IMR-90 (cell line): ENCODE measurements at regions not wholly inside any gene's neighbourhood (a gene's known extent, or its start where the extent isn't known, plus 50 kb on each side); places are given as distances from the start of the nearest gene placed in this dataset.

Experiments
- ATAC-seq: fragments of 200-7000 bp; cut with Tn5 transposase; 2 replicates; pipeline ENCODE4 v1.9.1; 2020; ENCODE audit warnings: low read depth, mild to moderate bottlenecking, moderate library complexity
- BruUV-seq: library from RNA; stranded (reverse); fragments of 400-500 nt; replicated peaks from 2 replicates; lab custom pipeline; 2021; lab: Mats Ljungman, UMichigan
- CTCF ChIA-PET: fragments of 300-600 bp; formaldehyde crosslinking; extraction: SDS; loops from one replicate; lab custom pipeline; 2021; ENCODE audit warnings: antibody characterized with exemption; lab: Yijun Ruan, JAX
- POLR2A ChIA-PET: fragments of 300-600 bp; sonication (Branson Sonifier 250); formaldehyde crosslinking; loops from one replicate; lab custom pipeline; 2022; ENCODE audit warnings: antibody characterized with exemption; ENCODE audit not compliant: unreplicated experiment; lab: Charles Lee
- DNase-seq: peaks from one replicate; pipeline ENCODE4 v3.0.0; 2013
- H2AFZ ChIP-seq: replicated peaks from 2 replicates; pipeline ENCODE3; 2013; ENCODE audit warnings: low read length, mild to moderate bottlenecking; ENCODE audit not compliant: poor library complexity
- H2AK5ac ChIP-seq: 2 replicates; pipeline ENCODE4 v1.6.1; 2013; ENCODE audit warnings: low read depth, low read length, inconsistent platforms
- H2AK9ac ChIP-seq: replicated peaks from 2 replicates; pipeline ENCODE3; 2013; ENCODE audit warnings: mild to moderate bottlenecking, low read depth, low read length, moderate library complexity; ENCODE audit not compliant: poor library complexity
- H2BK120ac ChIP-seq: 2 replicates; pipeline ENCODE4 v1.6.1; 2013; ENCODE audit warnings: low read depth, low read length, inconsistent platforms
- H2BK15ac ChIP-seq: 3 replicates; pipeline ENCODE4 v1.6.1; 2013; ENCODE audit warnings: low read depth, low read length, inconsistent platforms
- H2BK20ac ChIP-seq: 2 replicates; pipeline ENCODE4 v1.6.1; 2013; ENCODE audit warnings: low read depth, mild to moderate bottlenecking, inconsistent platforms, low read length, moderate library complexity
- H2BK5ac ChIP-seq: 2 replicates; pipeline ENCODE4 v1.6.1; 2013; ENCODE audit warnings: mild to moderate bottlenecking, low read depth, low read length, inconsistent platforms; ENCODE audit not compliant: poor library complexity, severe bottlenecking
- H3K14ac ChIP-seq: replicated peaks from 2 replicates; pipeline ENCODE4 v1.6.1; 2013; ENCODE audit warnings: low read depth, low read length, inconsistent platforms
- H3K18ac ChIP-seq: 2 replicates; pipeline ENCODE4 v1.6.1; 2013; ENCODE audit warnings: low read depth, low read length, control low read depth
- H3K23ac ChIP-seq: 2 replicates; pipeline ENCODE4 v1.6.1; 2013; ENCODE audit warnings: low read depth, low read length, inconsistent platforms
- H3K27ac ChIP-seq: 2 replicates; pipeline ENCODE4 v1.5.1; 2013; ENCODE audit warnings: mild to moderate bottlenecking, control low read depth, low read length; ENCODE audit not compliant: insufficient read depth
- H3K27me3 ChIP-seq: 2 replicates; pipeline ENCODE4 v1.6.1; 2013; ENCODE audit warnings: low read length; ENCODE audit not compliant: control insufficient read depth, insufficient read depth
- H3K36me3 ChIP-seq: 2 replicates; pipeline ENCODE4 v1.6.1; 2013; ENCODE audit warnings: low read length, mixed read lengths; ENCODE audit not compliant: control insufficient read depth, insufficient read depth
- H3K4ac ChIP-seq: 2 replicates; pipeline ENCODE4 v1.6.1; 2013; ENCODE audit warnings: low read depth, low read length, inconsistent platforms
- H3K4me1 ChIP-seq: 2 replicates; pipeline ENCODE4 v1.6.1; 2013; ENCODE audit warnings: low read length, mixed read lengths; ENCODE audit not compliant: control insufficient read depth, insufficient read depth
- H3K4me2 ChIP-seq: 2 replicates; pipeline ENCODE4 v1.6.1; 2013; ENCODE audit warnings: low read depth, mild to moderate bottlenecking, control low read depth, low read length, moderate library complexity
- H3K4me3 ChIP-seq: 2 replicates; pipeline ENCODE4 v1.5.1; 2013; ENCODE audit warnings: low read depth, mild to moderate bottlenecking, control low read depth, low read length, moderate library complexity; ENCODE audit not compliant: insufficient read depth
- H3K56ac ChIP-seq: 2 replicates; pipeline ENCODE4 v1.6.1; 2013; ENCODE audit warnings: low read length, inconsistent platforms; ENCODE audit not compliant: insufficient read depth; ENCODE audit errors: extremely low read depth
- H3K79me1 ChIP-seq, 2 experiments: 2 replicates each; pipeline ENCODE4 v1.6.1; 2013; ENCODE audit warnings: low read length in 2 of 2, inconsistent platforms in 1 of 2, low read depth in 1 of 2
- H3K9ac ChIP-seq: 2 replicates; pipeline ENCODE4 v1.6.1; 2013; ENCODE audit warnings: low read depth, low read length, control low read depth
- H3K9me1 ChIP-seq: 2 replicates; pipeline ENCODE4 v1.6.1; 2013; ENCODE audit warnings: low read length, inconsistent platforms; ENCODE audit not compliant: insufficient read depth
- H3K9me3 ChIP-seq: 2 replicates; pipeline ENCODE4 v1.6.1; 2013; ENCODE audit warnings: low read length; ENCODE audit not compliant: control insufficient read depth, insufficient read depth
- H4K20me1 ChIP-seq: 2 replicates; pipeline ENCODE4 v1.6.1; 2013; ENCODE audit warnings: low read length, inconsistent platforms; ENCODE audit not compliant: insufficient read depth
- H4K5ac ChIP-seq: 2 replicates; pipeline ENCODE4 v1.6.1; 2013; ENCODE audit warnings: mild to moderate bottlenecking, low read depth, low read length, control low read depth
- H4K8ac ChIP-seq, 2 experiments: 2 replicates each; pipeline ENCODE4 v1.6.1; 2013; ENCODE audit warnings: low read depth in 2 of 2, low read length in 2 of 2, control low read depth in 1 of 2, inconsistent platforms in 1 of 2
- H4K91ac ChIP-seq: 2 replicates; pipeline ENCODE4 v1.6.1; 2013; ENCODE audit warnings: low read depth, low read length, inconsistent platforms; ENCODE audit not compliant: insufficient read depth
- CEBPB ChIP-seq: IDR thresholded peaks from 2 replicates; pipeline ENCODE4 v1.6.1; 2012; ENCODE audit warnings: low read depth, low read length, improper control_type of control experiment
- MAZ ChIP-seq: IDR thresholded peaks from 2 replicates; pipeline ENCODE4 v1.6.1; 2012; ENCODE audit warnings: low read depth, mild to moderate bottlenecking, low read length, improper control_type of control experiment, moderate library complexity, borderline replicate concordance
- NFE2L2 ChIP-seq: fragments of 150-350 bp; IDR thresholded peaks from 2 replicates; pipeline ENCODE4 v1.6.1; 2016; ENCODE audit warnings: low read depth, mild to moderate bottlenecking, low read length
- POLR2A ChIP-seq: IDR thresholded peaks from 2 replicates; pipeline ENCODE4 v1.6.1; 2012; ENCODE audit warnings: mild to moderate bottlenecking, low read depth, low read length
- WGBS, 2 experiments: methylation state at CpG; one replicate each; pipeline versions ENCODE4 v1.1.5 to v1.1.7; 2013; ENCODE audit warnings: missing lambda C conversion rate in 2 of 2; ENCODE audit not compliant: insufficient read length in 1 of 2; ENCODE audit errors: extremely low coverage in 2 of 2; 5-methylcytosine and 5-hydroxymethylcytosine counted together
- dilution Hi-C: fragments of 300-500 bp; cut with HindIII; formaldehyde crosslinking; loops from one replicate; pipeline ENCODE4 v1.14.3; 2018; ENCODE audit warnings: low sequenced_read_pairs; ENCODE audit not compliant: unreplicated experiment
- in situ Hi-C: fragments of 300-500 bp; cut with MboI; formaldehyde crosslinking; loops from 3 replicates; pipeline ENCODE4 v1.14.3; 2019; ENCODE audit warnings: low sequenced_read_pairs, inconsistent platforms, mixed read lengths
- intact Hi-C: fragments of 100-400 bp; cut with micrococcal nuclease; formaldehyde crosslinking; loops from 2 replicates; pipeline ENCODE4 v1.10.0; 2022

- Histone ChIP-seq H2AK9ac (no peak overlapping the region), H2BK5ac (no peak overlapping the region), H3K36me3 (no peaks in the 10 kb centered on the region), H3K9me1 (no peaks in the 10 kb centered on the region), H3K4me1 (no peaks in the 10 kb centered on the region), H3K27me3 (no peaks in the 10 kb centered on the region; the same call in 1 of the 2 replicates), H4K5ac (no peak overlapping the region), H2AK5ac (no peak overlapping the region), H3K9ac (no peak overlapping the region), H2BK20ac (no peak overlapping the region), H3K23ac (no peak overlapping the region), H2BK120ac (no peak overlapping the region), H3K4ac (no peak overlapping the region), H4K20me1 (no peaks in the 10 kb centered on the region), H3K79me1 (no peaks in the 10 kb centered on the region), H2AFZ (no peak overlapping the region), H2BK15ac (no peak overlapping the region), H3K56ac (no peak overlapping the region), H3K9me3 (no peaks in the 10 kb centered on the region), H3K4me3 (no peak overlapping the region), H3K27ac (no peak overlapping the region), H4K8ac (no peak overlapping the region), H3K4me2 (no peak overlapping the region), H3K18ac (no peak overlapping the region), H3K14ac (no peak overlapping the region; the same call in 1 of the 2 replicates), H4K91ac (no peak overlapping the region)
- intact Hi-C loops (no loop called here), in situ Hi-C loops (no loop called here), dilution Hi-C loops (no loop called here)
- BruUV-seq = no TSS peak
- no CpG with 5 or more reads among the region's 2 CpGs for whole genome bisulfite sequencing, 2 experiments
- ATAC-seq (no peak), DNase-seq (no peak)
- no peak for TF ChIP-seq CEBPB
- TF ChIP-seq NFE2L2 = no peak
- no peak for TF ChIP-seq MAZ
- no peak for TF ChIP-seq POLR2A
- ChIA-PET CTCF (interaction anchor here (0.6 to 1.0 kb wide), 3 partner anchors 10 to 168 kb away, joined by 3 to 5 read pairs (median 4); no protein-coding TSS in a partner anchor), POLR2A (no interaction called here)
These were observed 221.4 kb upstream of the SEMA3C start for GRCh38 chr7:81140252-81140651.
